ENCODE measurements at regions not wholly inside any gene's neighbourhood (a gene's known extent, or its start where the extent isn't known, plus 50 kb on each side); places are given as distances from the start of the nearest gene placed in this dataset.

DNA sequence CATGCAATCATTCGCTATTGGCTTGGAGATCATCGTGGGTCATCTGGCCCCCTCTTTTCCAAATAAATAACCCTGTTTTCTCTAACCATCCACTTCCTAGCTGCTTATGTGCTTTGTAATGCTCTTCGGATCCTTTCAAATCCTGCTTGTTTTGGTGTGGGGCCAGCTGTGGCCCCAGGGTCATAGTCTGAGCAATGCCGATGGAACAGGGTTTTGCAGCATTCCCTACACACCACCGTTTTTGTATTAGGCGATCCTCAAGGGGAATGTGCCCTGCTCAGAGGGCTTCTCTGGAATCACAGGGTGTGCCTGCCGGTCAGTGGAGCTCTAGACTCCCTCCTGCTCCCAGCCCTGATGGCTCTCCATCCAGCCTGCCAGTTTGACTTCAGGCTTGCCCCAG lies 78.1 kb upstream of the NRXN3 start:
- TF ChIP-seq, protein P1, sequence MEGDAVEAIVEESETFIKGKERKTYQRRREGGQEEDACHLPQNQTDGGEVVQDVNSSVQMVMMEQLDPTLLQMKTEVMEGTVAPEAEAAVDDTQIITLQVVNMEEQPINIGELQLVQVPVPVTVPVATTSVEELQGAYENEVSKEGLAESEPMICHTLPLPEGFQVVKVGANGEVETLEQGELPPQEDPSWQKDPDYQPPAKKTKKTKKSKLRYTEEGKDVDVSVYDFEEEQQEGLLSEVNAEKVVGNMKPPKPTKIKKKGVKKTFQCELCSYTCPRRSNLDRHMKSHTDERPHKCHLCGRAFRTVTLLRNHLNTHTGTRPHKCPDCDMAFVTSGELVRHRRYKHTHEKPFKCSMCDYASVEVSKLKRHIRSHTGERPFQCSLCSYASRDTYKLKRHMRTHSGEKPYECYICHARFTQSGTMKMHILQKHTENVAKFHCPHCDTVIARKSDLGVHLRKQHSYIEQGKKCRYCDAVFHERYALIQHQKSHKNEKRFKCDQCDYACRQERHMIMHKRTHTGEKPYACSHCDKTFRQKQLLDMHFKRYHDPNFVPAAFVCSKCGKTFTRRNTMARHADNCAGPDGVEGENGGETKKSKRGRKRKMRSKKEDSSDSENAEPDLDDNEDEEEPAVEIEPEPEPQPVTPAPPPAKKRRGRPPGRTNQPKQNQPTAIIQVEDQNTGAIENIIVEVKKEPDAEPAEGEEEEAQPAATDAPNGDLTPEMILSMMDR (IDR thresholded peaks at IDR 0.05), result no peak

DNA sequence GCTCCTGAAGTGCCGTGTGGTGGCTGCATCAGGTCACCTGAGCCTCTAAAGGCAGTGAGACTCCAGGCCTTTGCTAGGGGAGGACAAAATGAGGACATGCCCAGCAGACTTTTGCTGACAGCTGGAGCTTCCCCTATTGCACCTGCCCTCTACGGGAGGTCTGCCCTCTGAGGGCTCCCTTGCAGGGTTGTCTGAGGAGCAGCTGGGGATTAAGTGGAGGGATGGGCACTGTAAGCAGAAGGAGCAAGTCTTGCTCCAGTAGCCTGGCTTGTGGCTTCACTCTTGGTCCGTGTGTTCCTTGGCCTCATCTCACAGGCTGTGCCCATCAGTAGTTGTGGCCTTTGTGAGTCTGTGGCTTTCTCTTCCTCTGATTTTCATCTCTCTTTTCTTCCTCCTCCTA lies 66.9 kb upstream of the NRXN3 start:
- TF ChIP-seq, protein P1 (IDR thresholded peaks at IDR 0.05), result no peak

DNA sequence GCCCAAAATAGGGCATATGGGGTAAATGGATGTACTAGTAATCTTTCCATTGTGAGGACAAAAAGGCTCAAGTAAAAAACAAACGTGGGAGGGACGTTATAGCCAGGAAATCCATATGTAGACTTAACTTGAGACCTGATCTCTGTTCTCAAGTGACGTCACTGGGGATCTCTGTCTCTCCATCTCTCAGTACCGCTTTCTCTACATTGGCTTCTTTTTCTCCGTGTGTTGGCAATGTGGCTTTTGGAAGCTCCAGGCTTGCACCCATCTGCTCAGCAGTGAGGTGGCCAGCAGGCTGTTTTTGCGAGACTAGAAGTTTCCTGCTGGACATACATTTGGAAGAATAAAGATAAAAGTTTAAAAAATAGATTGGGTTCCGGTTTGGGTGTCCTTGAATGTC lies 66.0 kb upstream of the NRXN3 start:
- TF ChIP-seq, protein P1 (IDR thresholded peaks at IDR 0.05), result no peak

DNA sequence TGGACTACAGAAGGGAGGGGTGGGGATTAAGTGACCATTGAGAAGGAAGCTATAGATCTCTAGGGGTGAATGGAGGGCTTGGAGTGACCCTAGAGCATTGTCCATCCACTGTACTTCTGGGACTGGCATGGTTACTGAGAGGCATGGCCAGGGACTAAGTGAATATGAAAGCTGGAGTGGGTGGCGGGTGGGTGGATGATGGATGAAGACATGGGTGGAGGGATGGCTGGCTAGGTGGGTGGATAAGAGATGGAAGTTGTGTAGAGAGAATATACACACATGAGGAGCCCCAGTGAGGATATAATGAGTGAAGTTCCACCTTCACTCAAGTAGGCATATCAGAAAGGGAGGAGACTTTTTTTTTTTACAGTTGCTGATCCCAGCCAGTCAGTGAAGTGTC lies 65.5 kb upstream of the NRXN3 start:
- TF ChIP-seq, protein P1 (IDR thresholded peaks at IDR 0.05), result no peak

DNA sequence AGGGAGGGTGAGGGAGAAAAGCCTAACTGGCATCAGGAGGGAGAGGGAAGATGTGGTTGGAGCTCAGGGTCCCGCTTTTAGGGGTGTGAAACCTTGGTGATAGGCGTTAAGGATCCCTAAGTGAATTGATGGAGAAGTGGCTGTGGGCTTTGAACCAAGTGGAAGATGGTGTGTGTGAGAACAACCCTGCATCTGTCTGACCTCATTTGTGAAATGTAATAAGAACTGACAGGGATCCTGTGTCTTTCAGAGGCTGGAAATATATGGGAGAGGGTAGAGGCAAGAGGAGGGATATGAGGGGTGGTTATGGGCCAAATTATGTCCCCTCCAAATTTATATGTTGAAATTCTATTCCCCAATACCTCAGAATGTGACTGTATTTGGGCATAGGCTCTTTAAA lies 63.8 kb upstream of the NRXN3 start:
- TF ChIP-seq, protein P1 (IDR thresholded peaks at IDR 0.05), result no peak

GRCh38 chr14:78107166-78107565 lies 63.0 kb upstream of the NRXN3 start:
- TF ChIP-seq, protein P1 (IDR thresholded peaks at IDR 0.05), result no peak

DNA sequence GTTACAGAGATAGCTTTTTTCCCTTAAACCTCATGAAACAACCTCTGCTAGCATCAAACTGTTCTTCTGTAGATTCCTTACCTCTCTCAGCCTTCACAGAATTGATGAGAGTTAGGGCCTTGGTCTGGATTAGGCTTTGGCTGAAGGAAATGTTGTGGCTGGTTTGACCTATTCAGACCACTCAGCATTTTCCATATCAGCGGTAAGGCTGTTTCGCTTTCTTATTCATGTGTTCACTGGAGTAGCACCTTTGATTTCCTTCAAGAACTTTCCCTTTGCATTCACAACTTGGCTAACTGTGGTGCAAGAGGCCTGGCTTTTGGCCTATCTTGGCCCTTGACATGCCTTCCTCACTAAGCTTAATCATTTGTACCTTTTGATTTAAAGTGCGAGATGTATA lies 50.7 kb upstream of the NRXN3 start:
- TF ChIP-seq, protein P1 (IDR thresholded peaks at IDR 0.05), result no peak
